Vagina (tissue), 2 donors: ENCODE measurements at regions not wholly inside any gene's neighbourhood (a gene's known extent, or its start where the extent isn't known, plus 50 kb on each side); places are given as distances from the start of the nearest gene placed in this dataset.

Source experiments
- CTCF ChIP-seq, 3 experiments: fragments of 450-650 bp in 2 of 3; fragments of 200-600 bp in 1 of 3; sonication (generic) in 1 of 3; IDR thresholded peaks; one replicate each; pipeline ENCODE4 v1.5.1; 2017 to 2019; ENCODE audit warnings: antibody characterized with exemption in 3 of 3, mild to moderate bottlenecking in 2 of 3, moderate library complexity in 2 of 3
- POLR2A ChIP-seq, 2 donors: fragments of 450-650 bp; IDR thresholded peaks; one replicate each; pipeline ENCODE4 v1.6.1; 2017; ENCODE audit warnings: antibody characterized with exemption in 2 of 2, mild to moderate bottlenecking in 2 of 2, moderate library complexity in 2 of 2

GRCh38 chr3:168617658-168618057 lies 521.9 kb upstream of the GOLIM4 start:
- no peak for TF ChIP-seq CTCF (IDR thresholded peaks at IDR 0.05)
- no peak for TF ChIP-seq POLR2A (IDR thresholded peaks at IDR 0.05)
